NAMALWA (cell line): ENCODE measurements at regions not wholly inside any gene's neighbourhood (a gene's known extent, or its start where the extent isn't known, plus 50 kb on each side); places are given as distances from the start of the nearest gene placed in this dataset.

Experiments used
- DNase-seq: peaks from one replicate; pipeline ENCODE4 v3.0.0-alpha.2; 2015; ENCODE audit warnings: low spot score

- DNase-seq: no peak
Measured at GRCh38 chr4:185987961-185988627, 80.9 kb upstream of the TLR3 start.

- no peak for DNase-seq
Measured at GRCh38 chr4:185991770-185992169, 77.2 kb upstream of the TLR3 start.

- DNase-seq: no peak
Measured at GRCh38 chr4:185992585-185992984, 76.4 kb upstream of the TLR3 start.

- DNase-seq: no peak
Measured at GRCh38 chr4:185993328-185993973, 75.5 kb upstream of the TLR3 start.

GRCh38 chr4:185994750-185995149 is 74.2 kb upstream of the TLR3 start:
- no peak for DNase-seq

GRCh38 chr4:185995665-185996064 is 73.3 kb upstream of the TLR3 start:
- no peak for DNase-seq

GRCh38 chr4:185997296-185997695 is 71.7 kb upstream of the TLR3 start:
- no peak for DNase-seq

GRCh38 chr4:185998791-185999190 is 70.2 kb upstream of the TLR3 start:
- DNase-seq: no peak

GRCh38 chr4:185999207-185999606 is 69.7 kb upstream of the TLR3 start:
- DNase-seq: no peak

GRCh38 chr4:186002853-186003252 is 66.1 kb upstream of the TLR3 start:
- no peak for DNase-seq

- no peak for DNase-seq
Measured at GRCh38 chr4:186003746-186004145, 65.2 kb upstream of the TLR3 start.

GRCh38 chr4:186008057-186008456 is 60.9 kb upstream of the TLR3 start:
- DNase-seq: no peak

- no peak for DNase-seq
Measured at GRCh38 chr4:186009976-186010375, 59.0 kb upstream of the TLR3 start.

- DNase-seq: no peak
Measured at GRCh38 chr4:186010821-186011220, 58.1 kb upstream of the TLR3 start.

- no peak for DNase-seq
Measured at GRCh38 chr4:186012071-186012470, 56.9 kb upstream of the TLR3 start.

- DNase-seq: no peak
Measured at GRCh38 chr4:186013419-186014186, 55.4 kb upstream of the TLR3 start.

- no peak for DNase-seq
Measured at GRCh38 chr4:186015212-186015817, 53.6 kb upstream of the TLR3 start.

GRCh38 chr4:186016796-186017195 is 52.2 kb upstream of the TLR3 start:
- no peak for DNase-seq

- no peak for DNase-seq
Measured at GRCh38 chr4:186017801-186018200, 51.2 kb upstream of the TLR3 start.

GRCh38 chr4:186018261-186018660 is 50.7 kb upstream of the TLR3 start:
- no peak for DNase-seq

- DNase-seq: no peak
Measured at GRCh38 chr4:186018784-186019183, 50.2 kb upstream of the TLR3 start.
